Activated naive CD8-positive, alpha-beta T cell (primary cell): ENCODE measurements at regions not wholly inside any gene's neighbourhood (a gene's known extent, or its start where the extent isn't known, plus 50 kb on each side); places are given as distances from the start of the nearest gene placed in this dataset.
"Not testable (repeated sequence)": the region's sequence is repeated elsewhere in the genome, so short reads cannot be mapped to it uniquely, and the experiment has no call there.

Source experiments
- H3K27ac Mint-ChIP-seq: one replicate; pipeline ENCODE4 v1.8.0; 2021; ENCODE audit warnings: mixed read lengths
- H3K27me3 Mint-ChIP-seq: one replicate; pipeline ENCODE4 v1.8.0; 2021; ENCODE audit warnings: mixed read lengths
- H3K36me3 Mint-ChIP-seq: one replicate; pipeline ENCODE4 v1.8.0; 2021; ENCODE audit warnings: mixed read lengths
- H3K4me1 Mint-ChIP-seq: one replicate; pipeline ENCODE4 v1.8.0; 2021; ENCODE audit warnings: low read depth, mixed read lengths
- H3K4me3 Mint-ChIP-seq: one replicate; pipeline ENCODE4 v1.8.0; 2021; ENCODE audit warnings: mild to moderate bottlenecking, mixed read lengths
- H3K9me3 Mint-ChIP-seq: one replicate; pipeline ENCODE4 v1.8.0; 2021; ENCODE audit warnings: low read depth, mixed read lengths

DNA sequence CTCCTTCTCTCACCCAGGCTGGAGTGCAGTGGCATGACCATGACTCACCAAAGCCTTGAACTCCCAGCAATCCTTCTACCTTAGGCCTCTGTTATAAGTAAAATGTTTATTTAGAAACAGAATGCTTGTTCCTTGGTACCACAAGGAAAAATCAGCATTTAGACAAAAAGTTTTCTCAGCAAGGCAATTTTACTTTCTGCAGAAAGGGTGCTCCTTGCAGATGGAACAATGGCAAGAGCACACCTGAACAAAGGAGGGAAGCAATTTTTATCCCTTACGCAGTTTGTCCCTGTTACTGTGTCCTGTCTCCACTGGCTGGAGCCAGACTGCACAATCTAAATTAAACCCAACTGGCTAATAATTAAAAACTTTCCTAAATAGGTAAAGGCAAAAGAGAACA is 146.4 kb upstream of the CDYL start:
- H3K9me3 Mint-ChIP-seq: peaks cover 17% of the 10 kb centered on the region
- H3K27ac Mint-ChIP-seq, H3K4me3 Mint-ChIP-seq, H3K36me3 Mint-ChIP-seq, H3K27me3 Mint-ChIP-seq, H3K4me1 Mint-ChIP-seq: not testable (repeated sequence)

- Mint-ChIP-seq H3K36me3 (peaks cover 2% of the 10 kb centered on the region), H3K9me3 (peaks cover 13% of the 10 kb centered on the region), H3K27ac (no peak overlapping the region), H3K4me3 (no peak overlapping the region), H3K27me3 (no peaks in the 10 kb centered on the region), H3K4me1 (no peaks in the 10 kb centered on the region)
These were observed 150.6 kb upstream of the CDYL start for GRCh38 chr6:4625557-4625956.

- no peaks in the 10 kb centered on the region for H3K4me1 Mint-ChIP-seq
- H3K9me3 Mint-ChIP-seq: peaks cover 7% of the 10 kb centered on the region
- H3K27ac Mint-ChIP-seq: no peak overlapping the region
- peaks cover 2% of the 10 kb centered on the region for H3K36me3 Mint-ChIP-seq
- H3K27me3 Mint-ChIP-seq: no peaks in the 10 kb centered on the region
- no peak overlapping the region for H3K4me3 Mint-ChIP-seq
These were observed 151.5 kb upstream of the CDYL start for GRCh38 chr6:4624726-4625125.

DNA sequence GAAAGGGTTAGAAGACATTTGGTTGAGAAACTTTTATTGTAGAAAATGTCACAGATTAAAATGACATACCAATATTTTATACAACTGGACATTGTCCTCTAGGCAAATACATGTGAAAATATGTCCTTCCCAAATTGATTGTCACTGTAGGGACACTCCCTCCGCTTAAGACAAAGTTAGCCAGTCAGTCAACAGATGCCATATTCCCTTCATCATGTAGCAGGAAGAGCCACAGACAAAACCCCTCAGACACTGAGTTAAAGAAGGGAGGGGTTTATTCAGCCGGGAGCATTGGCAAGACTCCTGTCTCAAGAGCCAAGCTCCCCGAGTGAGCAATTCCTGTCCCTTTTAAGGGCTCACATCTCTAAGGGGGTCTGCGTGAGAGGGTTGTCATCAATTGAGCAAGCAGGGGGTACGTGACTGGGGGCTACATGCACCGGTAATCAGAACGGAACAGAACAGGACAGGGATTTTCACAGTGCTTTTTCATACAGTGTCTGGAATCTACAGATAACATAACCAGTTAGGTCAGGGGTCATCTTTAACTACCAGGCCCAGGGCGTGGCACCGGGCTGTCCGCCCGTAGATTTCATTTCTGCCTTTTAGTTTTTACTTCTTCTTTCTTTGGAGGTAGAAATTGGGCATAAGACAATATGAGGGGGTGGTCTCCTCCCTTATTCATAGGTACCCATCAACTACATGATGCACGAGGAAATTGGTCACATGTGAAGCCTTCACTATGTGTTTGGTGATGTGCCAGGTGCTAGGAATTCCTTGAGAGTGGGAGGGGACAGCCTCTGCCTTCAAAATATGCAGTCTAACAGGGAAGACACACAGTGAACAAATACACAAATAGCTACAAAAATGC is 155.7 kb upstream of the CDYL start:
- no peaks in the 10 kb centered on the region for H3K9me3 Mint-ChIP-seq
- no peaks in the 10 kb centered on the region for H3K4me1 Mint-ChIP-seq
- H3K4me3 Mint-ChIP-seq: no peak overlapping the region
- no peaks in the 10 kb centered on the region for H3K36me3 Mint-ChIP-seq
- H3K27me3 Mint-ChIP-seq: peaks cover 4% of the 10 kb centered on the region
- no peak overlapping the region for H3K27ac Mint-ChIP-seq

GRCh38 chr6:4616311-4616710 is 159.9 kb upstream of the CDYL start:
- H3K4me1 Mint-ChIP-seq: no peaks in the 10 kb centered on the region
- H3K27ac Mint-ChIP-seq: no peak overlapping the region
- no peak overlapping the region for H3K4me3 Mint-ChIP-seq
- H3K36me3 Mint-ChIP-seq: no peaks in the 10 kb centered on the region
- H3K27me3 Mint-ChIP-seq: peaks cover 4% of the 10 kb centered on the region
- H3K9me3 Mint-ChIP-seq: no peaks in the 10 kb centered on the region

DNA sequence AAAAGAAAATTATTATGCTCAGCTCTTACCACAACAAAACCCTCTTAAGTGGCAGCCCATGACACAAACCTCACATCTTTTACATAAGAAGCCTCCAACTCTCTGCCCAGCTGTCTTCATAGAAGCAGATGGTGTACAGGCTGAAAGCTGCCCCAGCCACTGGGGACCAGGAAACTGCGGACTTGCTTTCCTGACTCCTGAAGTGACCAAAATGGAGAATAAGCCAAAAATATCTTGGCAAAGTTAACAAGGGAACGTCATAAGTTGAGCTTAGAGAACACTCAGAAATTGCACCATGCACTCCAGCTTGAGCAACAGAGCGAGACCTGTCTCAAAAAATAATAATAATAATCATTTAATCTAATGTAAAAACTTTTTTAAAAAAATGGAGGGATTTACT is 160.3 kb upstream of the CDYL start:
- H3K27ac Mint-ChIP-seq: no peak overlapping the region
- no peaks in the 10 kb centered on the region for H3K36me3 Mint-ChIP-seq
- no peaks in the 10 kb centered on the region for H3K9me3 Mint-ChIP-seq
- H3K27me3 Mint-ChIP-seq: peaks cover 4% of the 10 kb centered on the region
- H3K4me3 Mint-ChIP-seq: no peak overlapping the region
- H3K4me1 Mint-ChIP-seq: peaks cover 2% of the 10 kb centered on the region

GRCh38 chr6:4615231-4615630 is 161.0 kb upstream of the CDYL start:
- H3K27ac Mint-ChIP-seq: no peak overlapping the region
- H3K4me1 Mint-ChIP-seq: peaks cover 8% of the 10 kb centered on the region
- peaks cover 4% of the 10 kb centered on the region for H3K27me3 Mint-ChIP-seq
- H3K36me3 Mint-ChIP-seq: no peaks in the 10 kb centered on the region
- H3K9me3 Mint-ChIP-seq: no peaks in the 10 kb centered on the region
- H3K4me3 Mint-ChIP-seq: no peak overlapping the region

GRCh38 chr6:4614637-4615036 is 161.6 kb upstream of the CDYL start:
- Mint-ChIP-seq H3K36me3 (no peaks in the 10 kb centered on the region), H3K4me1 (peaks cover 10% of the 10 kb centered on the region), H3K27ac (no peak overlapping the region), H3K9me3 (no peaks in the 10 kb centered on the region), H3K4me3 (no peak overlapping the region), H3K27me3 (peaks cover 4% of the 10 kb centered on the region)

- H3K36me3 Mint-ChIP-seq: no peaks in the 10 kb centered on the region
- H3K27ac Mint-ChIP-seq: no peak overlapping the region
- peaks cover 4% of the 10 kb centered on the region for H3K27me3 Mint-ChIP-seq
- H3K4me1 Mint-ChIP-seq: peaks cover 10% of the 10 kb centered on the region
- no peak overlapping the region for H3K4me3 Mint-ChIP-seq
- H3K9me3 Mint-ChIP-seq: no peaks in the 10 kb centered on the region
These were observed 162.4 kb upstream of the CDYL start for GRCh38 chr6:4613795-4614194.

DNA sequence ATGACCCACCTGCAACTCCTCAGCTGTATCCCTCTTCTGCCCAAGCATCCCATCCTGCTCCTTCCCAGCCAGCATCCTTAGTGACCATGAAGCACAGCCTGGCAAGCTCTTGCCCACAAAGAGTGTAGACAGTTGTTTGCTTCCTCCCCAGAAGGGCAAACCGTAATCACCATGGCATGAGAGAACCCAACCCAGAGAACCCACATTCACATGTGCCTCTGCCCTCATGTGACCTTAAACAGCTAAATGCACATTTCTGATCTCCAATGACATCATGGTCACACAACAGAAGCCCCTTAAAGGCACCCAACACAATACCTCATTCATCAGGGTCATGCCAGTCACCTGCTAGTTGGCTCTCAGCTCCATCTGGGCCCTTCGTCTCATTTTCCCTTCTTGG is 162.8 kb upstream of the CDYL start:
- Mint-ChIP-seq H3K27me3 (peaks cover 4% of the 10 kb centered on the region), H3K4me3 (no peak overlapping the region), H3K36me3 (no peaks in the 10 kb centered on the region), H3K9me3 (no peaks in the 10 kb centered on the region), H3K27ac (no peak overlapping the region), H3K4me1 (peaks cover 10% of the 10 kb centered on the region)

GRCh38 chr6:4612636-4613171 is 163.5 kb upstream of the CDYL start:
- H3K27me3 Mint-ChIP-seq: peaks cover 4% of the 10 kb centered on the region
- H3K4me3 Mint-ChIP-seq: no peak overlapping the region
- peaks cover 10% of the 10 kb centered on the region for H3K4me1 Mint-ChIP-seq
- H3K9me3 Mint-ChIP-seq: no peaks in the 10 kb centered on the region
- no peaks in the 10 kb centered on the region for H3K36me3 Mint-ChIP-seq
- H3K27ac Mint-ChIP-seq: no peak overlapping the region

GRCh38 chr6:4611429-4612129 is 164.6 kb upstream of the CDYL start:
- no peak overlapping the region for H3K27ac Mint-ChIP-seq
- H3K4me3 Mint-ChIP-seq: no peak overlapping the region
- no peaks in the 10 kb centered on the region for H3K9me3 Mint-ChIP-seq
- H3K4me1 Mint-ChIP-seq: peaks cover 10% of the 10 kb centered on the region
- H3K36me3 Mint-ChIP-seq: no peaks in the 10 kb centered on the region
- peaks cover 5% of the 10 kb centered on the region for H3K27me3 Mint-ChIP-seq

DNA sequence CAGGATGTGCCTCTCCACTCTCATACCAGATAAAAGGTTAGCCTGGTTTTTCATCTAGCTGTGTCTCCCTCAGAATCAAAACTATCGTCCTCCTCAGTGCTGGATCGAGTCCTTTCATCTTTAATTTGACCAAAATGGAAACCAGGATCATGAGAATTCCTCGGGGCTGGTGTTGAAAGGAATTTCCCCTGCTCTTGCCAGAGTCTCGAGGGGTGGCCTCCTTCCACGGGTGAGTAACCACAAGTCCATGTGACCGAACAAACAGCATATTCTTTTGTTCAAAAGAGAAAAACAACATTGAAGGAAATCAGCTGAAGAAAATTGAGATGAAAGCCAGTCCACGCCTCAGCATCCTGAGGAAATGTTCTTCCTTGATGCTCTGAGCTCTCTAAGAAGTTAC is 165.9 kb upstream of the CDYL start:
- no peaks in the 10 kb centered on the region for H3K9me3 Mint-ChIP-seq
- no peak overlapping the region for H3K4me3 Mint-ChIP-seq
- peaks cover 2% of the 10 kb centered on the region for H3K27me3 Mint-ChIP-seq
- H3K36me3 Mint-ChIP-seq: no peaks in the 10 kb centered on the region
- H3K4me1 Mint-ChIP-seq: peaks cover 10% of the 10 kb centered on the region
- H3K27ac Mint-ChIP-seq: no peak overlapping the region

DNA sequence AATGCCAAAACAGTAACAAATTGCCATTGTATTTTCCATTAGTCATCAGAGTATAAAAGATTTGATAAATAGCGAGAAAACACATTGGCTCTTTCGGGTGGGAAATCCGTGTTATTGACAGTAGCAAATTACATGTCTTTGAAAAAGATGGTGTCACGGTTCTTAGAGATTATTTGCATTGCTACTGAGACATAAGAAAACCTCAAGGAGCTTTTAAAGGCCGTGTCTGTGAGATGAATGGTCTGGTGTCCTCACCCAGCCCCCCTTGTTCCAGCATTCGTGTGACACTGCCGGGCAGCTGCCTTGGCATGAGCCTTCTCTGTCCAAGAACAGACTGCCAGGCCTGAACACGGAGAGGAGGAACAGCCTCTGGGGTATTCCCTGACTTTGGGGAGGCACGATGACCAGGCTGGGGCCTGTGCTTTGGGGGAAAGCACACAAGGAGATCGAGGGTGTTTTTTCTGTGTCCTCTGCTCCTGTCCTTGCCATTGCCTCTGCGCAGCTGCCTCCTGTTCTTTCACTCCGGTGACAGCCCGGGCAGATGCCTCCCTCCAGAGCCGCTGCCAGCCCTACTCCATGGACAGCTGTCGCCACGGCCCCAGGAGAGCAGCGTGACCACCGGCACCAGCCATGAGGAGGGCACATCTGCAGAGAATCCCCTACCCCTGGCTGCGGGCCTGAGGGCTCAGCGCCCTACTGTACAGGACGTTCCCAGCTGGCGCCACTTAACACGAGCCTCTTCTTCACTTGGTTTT is 167.7 kb upstream of the CDYL start:
- Mint-ChIP-seq H3K4me1 (peaks cover 10% of the 10 kb centered on the region), H3K27ac (no peak overlapping the region)

DNA sequence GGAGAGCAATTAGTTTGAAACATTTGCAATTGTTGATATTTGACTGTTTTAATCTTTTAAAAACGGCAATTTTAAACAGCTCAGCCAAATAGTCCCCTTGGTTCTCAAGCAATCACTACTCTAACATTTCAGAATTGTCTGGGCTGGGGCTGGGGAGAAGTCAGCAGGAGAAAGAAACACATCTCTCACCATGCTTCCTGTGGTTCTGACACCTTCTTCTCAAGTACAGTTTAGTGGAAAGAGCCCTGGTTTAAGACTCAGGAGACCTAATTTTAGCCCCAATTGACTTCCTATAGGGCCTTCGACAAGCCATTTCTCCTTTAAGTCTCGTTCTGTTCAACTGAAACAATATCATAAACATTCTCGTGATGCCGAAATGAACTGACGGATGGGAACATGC is 168.4 kb upstream of the CDYL start:
- H3K27me3 Mint-ChIP-seq: peaks cover 2% of the 10 kb centered on the region
- no peaks in the 10 kb centered on the region for H3K9me3 Mint-ChIP-seq
- H3K4me3 Mint-ChIP-seq: no peak overlapping the region
- peaks cover 10% of the 10 kb centered on the region for H3K4me1 Mint-ChIP-seq
- no peaks in the 10 kb centered on the region for H3K36me3 Mint-ChIP-seq
- H3K27ac Mint-ChIP-seq: no peak overlapping the region

More for the DNA sequence above, 167.7 kb upstream of the CDYL start:
- Mint-ChIP-seq H3K4me3 (no peak overlapping the region), H3K27me3 (peaks cover 2% of the 10 kb centered on the region), H3K9me3 (no peaks in the 10 kb centered on the region), H3K36me3 (no peaks in the 10 kb centered on the region)
